ENCODE measurements at regions not wholly inside any gene's neighbourhood (a gene's known extent, or its start where the extent isn't known, plus 50 kb on each side); places are given as distances from the start of the nearest gene placed in this dataset.

GRCh38 chr1:178599087-178599486 lies 86.2 kb downstream of the TEX35 start:
- Histone ChIP-seq H3K4me2 (no peak overlapping the region), H3K4me1 (peaks cover 16% of the 10 kb centered on the region), H4K20me1 (ENCODE audit: low read depth) (no peaks in the 10 kb centered on the region), H3K36me3 (no peaks in the 10 kb centered on the region), H3K9me3 (ENCODE audit: low read depth) (no peaks in the 10 kb centered on the region), H3K4me3 (no peak overlapping the region), H3K27ac (no peak overlapping the region), H3K27me3 (no peaks in the 10 kb centered on the region), H3F3A (ENCODE audit: low read depth) (peaks cover 4% of the 10 kb centered on the region), H2AFZ (replicated peaks) (no peak overlapping the region), H3K9ac (no peak overlapping the region), H3K79me2 (ENCODE audit: low read depth) (no peaks in the 10 kb centered on the region)
- DNase-seq (ENCODE audit: low spot score): no peak
- H3K9me3 Mint-ChIP-seq: no peaks in the 10 kb centered on the region
- TF ChIP-seq CTCF (IDR thresholded peaks at IDR 0.05) (no peak), EZH2phosphoT487 (IDR thresholded peaks at IDR 0.05) (no peak), EZH2 (IDR thresholded peaks at IDR 0.05) (no peak)
- H3K36me3 Mint-ChIP-seq: peaks cover 7% of the 10 kb centered on the region
- no peak overlapping the region for H3K4me3 Mint-ChIP-seq
- peaks cover 7% of the 10 kb centered on the region for H3K4me1 Mint-ChIP-seq
- H3K27me3 Mint-ChIP-seq (ENCODE audit: insufficient read depth, low read depth): no peaks in the 10 kb centered on the region
- no peak overlapping the region for H3K27ac Mint-ChIP-seq

- DNase-seq (ENCODE audit: low spot score): no peak
- Histone ChIP-seq H3K4me2 (no peak overlapping the region), H3K4me3 (no peak overlapping the region), H3K9me3 (ENCODE audit: low read depth) (no peaks in the 10 kb centered on the region), H3F3A (ENCODE audit: low read depth) (peaks cover 2% of the 10 kb centered on the region), H3K4me1 (peaks cover 9% of the 10 kb centered on the region), H4K20me1 (ENCODE audit: low read depth) (no peaks in the 10 kb centered on the region), H3K27ac (no peak overlapping the region), H3K79me2 (ENCODE audit: low read depth) (no peaks in the 10 kb centered on the region), H3K27me3 (no peaks in the 10 kb centered on the region), H3K36me3 (no peaks in the 10 kb centered on the region), H2AFZ (replicated peaks) (no peak overlapping the region), H3K9ac (no peak overlapping the region)
- Mint-ChIP-seq H3K4me3 (no peak overlapping the region), H3K27me3 (ENCODE audit: insufficient read depth, low read depth) (no peaks in the 10 kb centered on the region), H3K9me3 (no peaks in the 10 kb centered on the region), H3K27ac (no peak overlapping the region), H3K36me3 (peaks cover 7% of the 10 kb centered on the region), H3K4me1 (peaks cover under 1% of the 10 kb centered on the region)
- no peak for TF ChIP-seq CTCF (IDR thresholded peaks at IDR 0.05)
- TF ChIP-seq EZH2phosphoT487 (IDR thresholded peaks at IDR 0.05): no peak
- TF ChIP-seq EZH2 (IDR thresholded peaks at IDR 0.05): no peak
These were observed 86.8 kb downstream of the TEX35 start for GRCh38 chr1:178599745-178600144.

GRCh38 chr1:178603926-178604325 lies 91.0 kb downstream of the TEX35 start:
- Histone ChIP-seq H3K27me3 (no peaks in the 10 kb centered on the region), H2AFZ (replicated peaks) (no peak overlapping the region), H3K27ac (no peak overlapping the region), H3K4me1 (peaks cover 8% of the 10 kb centered on the region), H3F3A (ENCODE audit: low read depth) (peaks cover 6% of the 10 kb centered on the region), H3K79me2 (ENCODE audit: low read depth) (no peaks in the 10 kb centered on the region), H3K4me3 (no peak overlapping the region), H3K9ac (no peak overlapping the region), H3K36me3 (no peaks in the 10 kb centered on the region), H3K4me2 (no peak overlapping the region), H4K20me1 (ENCODE audit: low read depth) (no peaks in the 10 kb centered on the region), H3K9me3 (ENCODE audit: low read depth) (no peaks in the 10 kb centered on the region)
- peaks cover 2% of the 10 kb centered on the region for H3K9me3 Mint-ChIP-seq
- H3K27ac Mint-ChIP-seq: no peak overlapping the region
- H3K4me1 Mint-ChIP-seq: peaks cover 6% of the 10 kb centered on the region
- DNase-seq (ENCODE audit: low spot score): no peak
- no peak for TF ChIP-seq EZH2phosphoT487 (IDR thresholded peaks at IDR 0.05)
- TF ChIP-seq EZH2 (IDR thresholded peaks at IDR 0.05): no peak
- no peak for TF ChIP-seq CTCF (IDR thresholded peaks at IDR 0.05)
- peaks cover 5% of the 10 kb centered on the region for H3K36me3 Mint-ChIP-seq
- no peak overlapping the region for H3K4me3 Mint-ChIP-seq
- H3K27me3 Mint-ChIP-seq (ENCODE audit: insufficient read depth, low read depth): no peaks in the 10 kb centered on the region
